Thoracic aorta (tissue), 2 donors: ENCODE measurements at regions not wholly inside any gene's neighbourhood (a gene's known extent, or its start where the extent isn't known, plus 50 kb on each side); places are given as distances from the start of the nearest gene placed in this dataset.

Source experiments
- ATAC-seq: fragments of 150-250 bp; one replicate; pipeline ENCODE4 v1.8.0; 2017; ENCODE audit warnings: low read depth; ENCODE audit not compliant: insufficient number of reproducible peaks, low FRiP score
- DNase-seq: peaks from one replicate; pipeline ENCODE4 v3.0.0-alpha.2; 2020; ENCODE audit warnings: low spot score
- H3K27ac ChIP-seq, 2 donors: fragments of 200-600 bp; sonication (generic); 1 replicate in 1 of 2; 2 replicates in 1 of 2; pipeline ENCODE4 v1.5.1; 2016; ENCODE audit warnings: mild to moderate bottlenecking in 2 of 2, moderate library complexity in 2 of 2
- H3K27me3 ChIP-seq: fragments of 200-600 bp; sonication (generic); replicated peaks from 2 replicates; pipeline ENCODE4 v1.6.0; 2016; ENCODE audit warnings: mild to moderate bottlenecking; ENCODE audit not compliant: insufficient read depth
- H3K36me3 ChIP-seq: fragments of 200-600 bp; sonication (generic); one replicate; pipeline ENCODE4 v1.5.1; 2016
- H3K4me1 ChIP-seq, 2 donors: fragments of 200-600 bp; sonication (generic); 1 replicate in 1 of 2; 2 replicates in 1 of 2; pipeline versions ENCODE4 v1.5.1 to v1.6.0; 2016; ENCODE audit warnings: low read depth in 2 of 2, mild to moderate bottlenecking in 1 of 2; ENCODE audit not compliant: control insufficient read depth in 1 of 2
- H3K4me3 ChIP-seq: fragments of 200-600 bp; sonication (generic); 2 replicates; pipeline ENCODE4 v1.5.1; 2016; ENCODE audit warnings: mild to moderate bottlenecking
- H3K9me3 ChIP-seq: fragments of 200-600 bp; sonication (generic); 2 replicates; pipeline ENCODE4 v1.5.1; 2016
- CTCF ChIP-seq: fragments of 200-600 bp; sonication (generic); IDR thresholded peaks from one replicate; pipeline ENCODE4 v1.5.1; 2019; ENCODE audit warnings: antibody characterized with exemption

GRCh38 chr6:48714699-48715098, 603.7 kb upstream of the PTCHD4 start:
- Histone ChIP-seq H3K4me1 (no peaks in the 10 kb centered on the region), H3K36me3 (no peaks in the 10 kb centered on the region), H3K27me3 (no peaks in the 10 kb centered on the region), H3K4me3 (no peak overlapping the region), H3K9me3 (peaks cover 2% of the 10 kb centered on the region), H3K27ac (no peak overlapping the region)
- ATAC-seq (no peak), DNase-seq (no peak)
- TF ChIP-seq CTCF = no peak

- TF ChIP-seq CTCF = no peak
- H3K9me3 ChIP-seq = no peaks in the 10 kb centered on the region
- ATAC-seq = no peak
These were observed 603.3 kb upstream of the PTCHD4 start for GRCh38 chr6:48714250-48714649.

GRCh38 chr6:48713612-48714011, 602.6 kb upstream of the PTCHD4 start:
- no peak for ATAC-seq
- H3K36me3 ChIP-seq = no peaks in the 10 kb centered on the region
- no peak for TF ChIP-seq CTCF
- H3K27ac ChIP-seq = no peak overlapping the region
- H3K4me3 ChIP-seq = no peak overlapping the region
- H3K4me1 ChIP-seq = no peaks in the 10 kb centered on the region
- H3K9me3 ChIP-seq = no peaks in the 10 kb centered on the region
- H3K27me3 ChIP-seq = no peaks in the 10 kb centered on the region
- DNase-seq = no peak

More at GRCh38 chr6:48714250-48714649, 603.3 kb upstream of the PTCHD4 start:
- Histone ChIP-seq H3K27me3 (no peaks in the 10 kb centered on the region), H3K27ac (no peak overlapping the region), H3K4me3 (no peak overlapping the region), H3K4me1 (no peaks in the 10 kb centered on the region), H3K36me3 (no peaks in the 10 kb centered on the region)
- DNase-seq = no peak

GRCh38 chr6:48706310-48706709, 595.3 kb upstream of the PTCHD4 start:
- Histone ChIP-seq H3K27ac (no peak overlapping the region), H3K36me3 (no peaks in the 10 kb centered on the region), H3K4me3 (no peak overlapping the region), H3K4me1 (no peaks in the 10 kb centered on the region), H3K9me3 (no peaks in the 10 kb centered on the region), H3K27me3 (no peaks in the 10 kb centered on the region)
- DNase-seq (no peak), ATAC-seq (no peak)
- TF ChIP-seq CTCF = no peak

GRCh38 chr6:48701572-48701971, 590.6 kb upstream of the PTCHD4 start:
- no peaks in the 10 kb centered on the region for H3K9me3 ChIP-seq
- DNase-seq (no peak), ATAC-seq (no peak)
- H3K27me3 ChIP-seq = no peaks in the 10 kb centered on the region
- TF ChIP-seq CTCF = no peak
- H3K4me1 ChIP-seq = no peaks in the 10 kb centered on the region
- no peaks in the 10 kb centered on the region for H3K36me3 ChIP-seq
- H3K4me3 ChIP-seq = no peak overlapping the region
- H3K27ac ChIP-seq = no peak overlapping the region
